ENCODE measurements at regions not wholly inside any gene's neighbourhood (a gene's known extent, or its start where the extent isn't known, plus 50 kb on each side); places are given as distances from the start of the nearest gene placed in this dataset.

DNA sequence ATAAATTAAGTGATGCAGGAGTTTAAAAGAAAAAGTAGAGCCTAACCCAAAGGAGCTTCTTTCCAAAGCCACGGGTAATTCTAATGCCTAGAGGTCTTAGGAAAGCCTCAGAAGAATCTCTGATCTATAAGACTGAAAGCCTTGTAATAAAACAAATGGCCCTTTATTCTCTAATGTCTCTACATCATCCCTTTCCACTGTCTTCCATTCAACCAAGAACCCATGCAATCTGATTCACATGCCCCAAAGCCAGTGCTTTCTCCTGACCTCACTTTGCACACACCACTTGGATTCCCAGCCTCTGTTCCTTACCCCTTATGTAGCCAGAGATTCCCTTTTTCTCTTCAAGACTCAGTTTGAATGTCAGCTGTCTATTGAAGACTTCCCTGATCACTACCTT, 252.9 kb upstream of the NRSN1 start:
- TF ChIP-seq, protein P1, sequence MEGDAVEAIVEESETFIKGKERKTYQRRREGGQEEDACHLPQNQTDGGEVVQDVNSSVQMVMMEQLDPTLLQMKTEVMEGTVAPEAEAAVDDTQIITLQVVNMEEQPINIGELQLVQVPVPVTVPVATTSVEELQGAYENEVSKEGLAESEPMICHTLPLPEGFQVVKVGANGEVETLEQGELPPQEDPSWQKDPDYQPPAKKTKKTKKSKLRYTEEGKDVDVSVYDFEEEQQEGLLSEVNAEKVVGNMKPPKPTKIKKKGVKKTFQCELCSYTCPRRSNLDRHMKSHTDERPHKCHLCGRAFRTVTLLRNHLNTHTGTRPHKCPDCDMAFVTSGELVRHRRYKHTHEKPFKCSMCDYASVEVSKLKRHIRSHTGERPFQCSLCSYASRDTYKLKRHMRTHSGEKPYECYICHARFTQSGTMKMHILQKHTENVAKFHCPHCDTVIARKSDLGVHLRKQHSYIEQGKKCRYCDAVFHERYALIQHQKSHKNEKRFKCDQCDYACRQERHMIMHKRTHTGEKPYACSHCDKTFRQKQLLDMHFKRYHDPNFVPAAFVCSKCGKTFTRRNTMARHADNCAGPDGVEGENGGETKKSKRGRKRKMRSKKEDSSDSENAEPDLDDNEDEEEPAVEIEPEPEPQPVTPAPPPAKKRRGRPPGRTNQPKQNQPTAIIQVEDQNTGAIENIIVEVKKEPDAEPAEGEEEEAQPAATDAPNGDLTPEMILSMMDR (IDR thresholded peaks at IDR 0.05) = no peak
- TF ChIP-seq POLR2A (IDR thresholded peaks at IDR 0.05) = no peak
